COLO668 (cell line): ENCODE measurements at regions not wholly inside any gene's neighbourhood (a gene's known extent, or its start where the extent isn't known, plus 50 kb on each side); places are given as distances from the start of the nearest gene placed in this dataset.
"Not testable (repeated sequence)": the region's sequence is repeated elsewhere in the genome, so short reads cannot be mapped to it uniquely, and the experiment has no call there.

Source experiments
- DNase-seq: peaks from one replicate; lab custom pipeline; 2025; ENCODE audit not compliant: unreplicated experiment; lab: John Stamatoyannopoulos, UW

DNA sequence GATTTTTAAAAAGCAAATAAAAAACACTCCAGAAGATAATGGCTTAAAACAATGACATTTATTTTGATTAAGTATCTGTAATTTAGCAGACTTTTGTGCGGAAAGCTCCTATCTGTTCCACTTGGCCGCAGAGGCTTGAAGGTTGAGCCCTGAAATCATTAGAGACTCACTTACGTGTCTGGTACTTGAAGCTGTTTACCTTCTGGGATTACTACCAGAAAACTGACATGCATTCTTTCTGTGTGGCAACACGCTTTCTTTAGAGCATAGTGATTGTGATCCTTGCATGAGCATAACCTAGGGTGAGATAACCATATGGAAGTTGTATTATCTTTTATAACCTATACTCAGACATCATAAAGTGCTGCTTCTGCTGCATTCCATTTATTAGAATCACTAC is 298.5 kb downstream of the SI start:
- DNase-seq = no peak

GRCh38 chr3:164752812-164753211 is 325.5 kb downstream of the SI start:
- no peak for DNase-seq

GRCh38 chr3:164748626-164749025 is 329.7 kb downstream of the SI start:
- DNase-seq = no peak

DNA sequence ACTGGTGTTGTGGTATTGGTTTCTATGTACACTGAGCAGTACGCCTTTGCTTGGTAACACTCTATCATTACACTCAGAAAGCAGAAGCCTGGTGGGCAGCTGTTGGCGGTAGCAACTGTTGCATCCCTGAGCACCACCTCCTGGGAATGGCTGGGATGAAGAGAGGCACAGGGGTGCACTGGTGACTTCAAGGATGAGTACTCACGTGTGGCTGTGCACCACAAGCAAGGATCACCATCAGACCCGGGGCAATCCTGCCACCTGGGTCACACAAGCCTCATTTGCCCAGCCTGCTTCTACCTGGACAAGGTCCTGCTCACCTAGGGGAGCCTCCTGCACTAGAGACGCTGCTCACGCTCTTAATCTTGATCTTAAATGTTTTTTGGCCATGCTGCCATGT is 336.4 kb downstream of the SI start:
- DNase-seq = no peak

DNA sequence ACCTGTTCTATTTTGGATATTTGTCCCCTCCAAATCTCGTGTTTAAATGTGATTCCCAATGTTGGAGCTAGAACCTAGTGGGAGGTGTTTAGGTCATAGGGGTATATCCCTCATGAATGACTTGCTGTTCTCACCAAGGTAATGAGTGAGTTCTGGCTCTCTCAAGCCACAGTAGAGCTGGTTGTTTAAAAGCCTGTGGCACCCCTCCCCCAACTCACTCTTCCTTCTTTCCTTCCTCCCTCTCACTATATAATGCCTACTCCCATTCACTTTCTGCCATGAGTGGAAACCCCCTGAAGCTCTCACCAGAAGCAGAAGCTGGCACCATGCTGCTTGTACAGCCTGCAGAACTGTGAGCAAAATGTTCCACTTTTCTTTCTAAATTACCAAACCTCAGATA is 341.1 kb downstream of the SI start:
- no peak for DNase-seq

DNA sequence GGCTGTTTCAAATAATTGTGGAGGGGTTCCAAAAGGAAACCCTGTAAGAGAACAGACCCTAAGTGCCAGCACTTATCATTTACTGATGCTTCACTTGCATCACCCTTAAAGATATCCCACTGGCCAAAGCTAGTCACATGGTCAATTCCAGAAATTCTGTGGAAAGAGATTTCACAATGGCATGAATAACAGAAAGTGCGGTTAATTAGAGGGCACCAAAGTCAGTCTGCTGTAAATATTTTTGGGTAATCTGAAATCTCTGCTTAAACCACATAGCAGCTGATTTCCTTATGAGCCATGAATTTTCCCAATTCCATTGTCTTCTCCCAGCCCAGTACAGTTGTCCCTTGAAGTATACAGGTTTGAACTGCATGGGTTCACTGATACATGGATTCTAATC is 346.1 kb downstream of the SI start:
- no peak for DNase-seq

- no peak for DNase-seq
These were observed 347.4 kb downstream of the SI start for GRCh38 chr3:164730815-164731360.

GRCh38 chr3:164723396-164723795 is 354.9 kb downstream of the SI start:
- peak; percentile 10 for DNase-seq

DNA sequence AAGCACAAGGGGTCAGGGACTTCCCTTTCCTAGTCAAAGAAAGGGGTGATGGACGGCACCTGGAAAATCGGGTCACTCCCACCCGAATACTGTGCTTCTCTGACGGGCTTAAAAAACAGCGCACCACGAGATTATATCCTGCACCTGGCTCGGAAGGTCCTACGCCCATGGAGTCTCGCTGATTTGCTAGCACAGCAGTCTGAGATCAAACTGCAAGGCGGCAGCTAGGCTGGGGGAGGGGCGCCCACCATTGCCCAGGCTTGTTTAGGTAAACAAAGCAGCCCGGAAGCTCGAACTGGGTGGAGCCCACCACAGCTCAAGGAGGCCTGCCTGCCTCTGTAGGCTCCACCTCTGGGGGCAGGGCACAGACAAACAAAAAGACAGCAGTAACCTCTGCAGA is 375.5 kb downstream of the SI start:
- not testable (repeated sequence) for DNase-seq

DNA sequence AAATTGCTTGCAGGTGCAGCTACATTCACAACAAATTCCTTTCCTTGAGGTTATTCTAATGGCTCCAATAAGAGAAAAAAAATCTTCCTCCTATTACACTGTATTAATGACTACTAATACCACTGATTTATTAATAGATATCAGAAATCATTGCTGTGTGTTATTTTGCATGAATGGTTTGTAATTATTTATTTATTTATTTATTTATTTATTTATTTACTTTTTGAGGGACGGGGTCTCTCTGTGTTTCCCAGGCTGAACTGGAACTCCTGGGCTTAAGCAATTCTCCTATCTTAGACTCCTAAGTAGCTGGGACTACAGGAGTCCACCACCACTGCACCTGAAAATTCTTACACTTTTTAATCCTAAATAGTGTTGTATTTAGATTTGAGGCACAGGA is 390.4 kb downstream of the SI start:
- DNase-seq = no peak

DNA sequence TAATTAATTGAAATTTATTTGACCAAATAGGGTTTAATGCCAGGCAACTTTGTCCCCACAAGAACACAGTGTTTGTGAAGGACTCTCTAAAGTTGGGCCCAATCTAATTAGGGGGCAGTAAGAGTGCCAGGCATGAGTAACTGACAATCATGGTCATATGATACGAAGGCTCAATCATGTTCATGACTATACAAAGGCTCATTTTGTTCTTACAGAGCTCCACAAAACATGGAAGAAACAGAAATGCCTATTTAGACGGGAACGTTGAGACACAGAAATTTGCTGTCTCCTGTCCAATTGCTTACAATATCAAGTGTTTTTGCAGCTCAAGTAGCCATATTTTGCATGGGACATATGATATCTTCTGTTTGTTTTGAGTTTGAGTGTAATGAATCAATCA is 391.1 kb downstream of the SI start:
- DNase-seq = no peak

GRCh38 chr3:164683489-164683888 is 394.8 kb downstream of the SI start:
- DNase-seq = no peak

DNA sequence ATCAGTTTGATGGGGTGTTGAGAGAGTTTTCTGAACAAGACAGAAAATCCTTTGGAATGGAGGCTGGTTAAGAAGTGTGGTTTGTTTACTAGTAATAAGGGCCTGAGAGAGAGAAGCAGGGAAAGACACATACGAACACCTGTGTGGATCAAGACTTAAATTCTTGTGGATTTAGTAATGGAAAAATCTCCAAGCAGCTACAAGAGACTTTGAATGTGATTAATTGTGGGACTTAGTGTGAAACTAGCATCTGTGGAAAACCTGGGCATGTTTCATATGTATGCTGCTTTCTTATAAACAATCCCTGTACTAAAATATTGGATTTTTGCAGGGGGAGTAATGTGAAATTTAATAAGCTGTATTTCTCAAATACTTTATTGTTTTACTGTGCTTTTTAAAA is 399.1 kb downstream of the SI start:
- no peak for DNase-seq

DNA sequence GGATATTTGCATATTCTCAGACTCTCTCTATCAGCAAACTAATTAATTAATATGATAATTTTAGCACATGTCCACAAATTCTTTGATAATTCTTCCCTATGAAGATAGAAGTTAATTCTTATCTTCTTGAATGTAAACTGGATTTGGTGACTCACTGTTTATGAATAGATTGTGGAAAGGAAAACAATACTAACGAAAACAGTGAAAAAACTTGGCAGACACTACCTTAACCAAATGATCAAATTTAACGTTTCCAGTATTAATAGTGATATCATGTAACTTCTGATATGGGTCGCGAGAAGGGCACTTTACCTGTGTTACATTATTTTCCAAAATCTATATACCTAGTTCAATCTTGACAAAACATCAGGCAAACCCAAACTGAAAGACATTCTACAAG is 401.0 kb downstream of the SI start:
- DNase-seq = no peak

DNA sequence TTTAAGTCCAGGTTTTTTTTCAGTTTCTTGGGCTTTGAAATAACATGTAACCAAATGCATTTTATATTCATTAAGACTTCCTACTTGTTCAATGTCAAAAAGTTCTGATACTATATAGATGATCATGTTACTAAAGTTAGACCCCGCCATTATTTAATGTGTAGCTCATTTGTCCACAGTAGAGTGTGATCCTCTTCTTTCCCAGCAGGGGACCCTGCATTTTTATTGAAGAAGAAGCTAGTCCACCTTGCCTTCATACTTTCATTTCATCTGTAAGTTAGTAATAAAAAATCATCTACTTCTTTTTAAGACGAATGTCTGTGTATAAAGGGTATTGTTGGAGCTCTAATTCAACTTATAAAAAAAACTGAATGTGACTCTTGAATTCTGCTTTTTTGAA is 404.6 kb downstream of the SI start:
- DNase-seq = no peak

- DNase-seq = no peak
These were observed 420.2 kb downstream of the SI start for GRCh38 chr3:164658125-164658524.

- DNase-seq = no peak
These were observed 420.7 kb downstream of the SI start for GRCh38 chr3:164657631-164658030.

- DNase-seq = no peak
These were observed 422.8 kb downstream of the SI start for GRCh38 chr3:164655462-164655861.

DNA sequence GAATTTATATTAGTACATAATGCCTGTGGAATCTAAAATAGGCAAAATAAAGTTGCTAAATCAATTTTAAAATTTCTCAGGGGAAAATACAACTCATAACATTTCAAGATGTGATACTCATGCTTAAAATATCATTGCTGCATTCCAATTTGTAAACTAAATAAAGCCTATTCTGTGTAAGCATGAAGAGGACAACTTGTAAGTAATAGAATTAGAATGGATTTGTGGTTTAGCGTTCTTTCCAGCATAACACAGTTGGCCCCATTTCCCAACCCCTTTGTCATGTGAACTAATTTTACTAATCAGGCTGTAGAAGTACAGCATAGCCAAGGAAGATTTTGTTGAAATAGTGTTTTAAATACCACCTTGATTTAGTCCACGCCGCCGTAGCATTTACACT is 437.2 kb downstream of the SI start:
- no peak for DNase-seq

DNA sequence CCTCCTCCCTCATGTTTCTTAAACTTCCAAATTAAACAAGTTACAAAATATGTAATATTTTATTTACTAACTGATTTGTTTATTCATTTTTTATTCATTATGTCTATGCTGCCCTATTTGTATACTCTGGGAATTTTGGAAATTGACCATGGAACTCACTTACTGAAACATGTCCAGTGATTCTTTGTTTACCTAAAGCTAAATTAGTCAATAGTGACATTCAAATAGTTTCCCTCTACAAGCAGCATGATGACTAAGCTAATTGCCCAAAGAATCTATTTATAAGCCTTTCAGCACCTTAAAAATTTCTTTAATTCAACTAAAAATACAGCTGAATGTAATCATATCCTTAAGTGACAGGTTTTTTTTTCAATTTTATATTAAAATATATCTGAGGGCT is 437.7 kb downstream of the SI start:
- DNase-seq = no peak

DNA sequence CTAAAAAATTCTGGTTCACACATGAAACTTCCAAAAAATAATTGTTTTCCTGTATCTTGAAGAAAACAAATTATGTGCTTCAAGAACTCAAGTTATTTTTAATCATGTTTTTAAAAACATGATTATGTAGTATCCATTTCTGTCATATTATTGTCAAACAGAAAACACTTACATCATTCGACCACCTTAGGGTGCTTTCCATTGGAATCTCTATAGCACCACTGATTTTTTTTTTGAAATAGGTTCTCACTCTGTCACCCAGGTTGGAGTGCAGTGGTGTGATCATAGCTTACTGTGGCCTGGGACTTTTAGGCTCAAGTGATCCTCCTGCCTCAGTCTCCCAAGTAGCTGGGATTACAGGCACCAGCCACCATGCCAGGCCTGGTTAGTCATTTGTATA is 457.3 kb downstream of the SI start:
- no peak for DNase-seq

GRCh38 chr3:164620423-164620822 is 457.9 kb downstream of the SI start:
- DNase-seq = no peak

DNA sequence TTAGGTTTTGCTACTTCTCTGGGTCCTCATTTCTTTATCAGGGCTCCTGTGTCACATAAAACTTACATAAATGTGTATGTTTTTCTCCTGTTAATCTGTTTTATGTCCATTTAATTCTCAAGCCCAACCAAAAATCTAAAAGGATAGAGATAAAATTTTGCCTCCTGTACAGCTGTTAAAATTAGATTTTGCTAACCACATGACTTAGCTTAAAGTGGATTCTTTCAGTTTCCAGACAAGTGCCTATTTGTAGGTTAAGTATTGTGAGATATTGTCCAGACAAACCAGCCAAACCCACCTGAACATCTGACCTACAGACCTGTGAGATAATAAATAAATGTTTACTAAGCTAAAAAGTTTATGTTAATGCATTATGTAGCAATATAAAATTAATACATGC is 465.5 kb downstream of the SI start:
- DNase-seq = no peak
